Gastroesophageal sphincter (tissue), 4 donors: ENCODE measurements at regions not wholly inside any gene's neighbourhood (a gene's known extent, or its start where the extent isn't known, plus 50 kb on each side); places are given as distances from the start of the nearest gene placed in this dataset.

Source experiments
- ATAC-seq: fragments of 150-250 bp; one replicate; pipeline ENCODE4 v1.9.1; 2016; ENCODE audit warnings: mild to moderate bottlenecking, moderate library complexity
- H3K27ac ChIP-seq, 4 donors: fragments of 200-600 bp; sonication (generic) in 3 of 4; 1 replicate in 3 of 4; 2 replicates in 1 of 4; pipeline ENCODE4 v1.5.1; 2016 to 2019
- H3K27me3 ChIP-seq: fragments of 200-600 bp; sonication (generic); one replicate; pipeline ENCODE4 v1.5.1; 2019
- H3K36me3 ChIP-seq, 2 donors: fragments of 200-600 bp; sonication (generic); one replicate each; pipeline ENCODE4 v1.5.1; 2019; ENCODE audit warnings: control low read depth in 1 of 2
- H3K4me1 ChIP-seq, 3 donors: fragments of 200-600 bp; sonication (generic); 1 replicate in 2 of 3; 2 replicates in 1 of 3; pipeline ENCODE4 v1.5.1; 2016 to 2019; ENCODE audit warnings: control low read depth in 2 of 3
- H3K4me3 ChIP-seq, 2 donors: fragments of 200-600 bp; sonication (generic); one replicate each; pipeline ENCODE4 v1.5.1; 2019; ENCODE audit warnings: mild to moderate bottlenecking in 1 of 2, moderate library complexity in 1 of 2
- H3K9me3 ChIP-seq, 3 donors: fragments of 200-600 bp; sonication (generic); one replicate each; pipeline ENCODE4 v1.5.1; 2017 to 2019; ENCODE audit warnings: control low read depth in 2 of 3
- CTCF ChIP-seq, 4 experiments: fragments of 200-600 bp in 2 of 4; fragments of 450-650 bp in 2 of 4; sonication (generic) in 1 of 4; IDR thresholded peaks; one replicate each; pipeline ENCODE4 v1.5.1; 2017 to 2019; ENCODE audit warnings: antibody characterized with exemption in 4 of 4, mild to moderate bottlenecking in 2 of 4, moderate library complexity in 2 of 4
- EP300 ChIP-seq: sonication (generic); formaldehyde crosslinking; IDR thresholded peaks from one replicate; pipeline ENCODE4 v1.6.1; 2017; ENCODE audit warnings: antibody characterized with exemption, mild to moderate bottlenecking
- POLR2A ChIP-seq, 2 donors: fragments of 450-650 bp; IDR thresholded peaks; one replicate each; pipeline ENCODE4 v1.6.1; 2017; ENCODE audit warnings: antibody characterized with exemption in 2 of 2, mild to moderate bottlenecking in 2 of 2, moderate library complexity in 1 of 2
- POLR2AphosphoS5 ChIP-seq: sonication (generic); formaldehyde crosslinking; IDR thresholded peaks from one replicate; pipeline ENCODE4 v1.6.1; 2017; ENCODE audit warnings: antibody characterized with exemption
- WGBS, 2 donors: methylation state at CpG; one replicate each; pipeline ENCODE4 v1.1.5; 2018; ENCODE audit warnings: low coverage in 1 of 2; 5-methylcytosine and 5-hydroxymethylcytosine counted together

DNA sequence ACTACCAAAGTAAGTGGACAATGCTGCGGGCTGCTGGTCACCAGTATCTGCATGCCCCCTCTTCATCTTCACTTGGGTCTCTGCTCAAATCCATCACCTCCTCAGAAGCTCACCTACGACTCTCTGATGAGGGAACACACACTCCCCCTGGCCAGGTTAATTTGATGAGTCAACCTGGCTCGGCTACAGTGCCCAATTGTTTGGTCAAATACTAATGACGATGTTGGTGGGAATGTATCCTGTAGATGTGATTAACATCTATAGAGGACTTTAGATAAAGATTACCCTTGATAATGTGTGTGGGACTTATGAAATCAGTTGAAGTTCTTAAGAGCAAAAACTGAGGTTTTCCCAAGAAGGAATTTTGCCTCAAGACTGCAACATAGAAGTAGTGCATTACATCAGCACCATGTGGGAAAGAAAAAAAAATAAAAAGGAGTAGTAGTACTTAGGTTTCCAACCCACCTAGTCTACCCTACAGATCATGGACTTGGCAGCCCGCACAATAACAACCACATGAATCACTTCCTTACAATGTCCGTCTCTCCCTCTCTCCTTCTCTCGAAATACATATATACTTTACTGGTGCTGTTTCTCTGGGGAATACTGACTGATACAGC, 467.3 kb downstream of the DNAH5 start:
- Histone ChIP-seq H3K36me3 (no peaks in the 10 kb centered on the region), H3K4me1 (no peaks in the 10 kb centered on the region), H3K27ac (no peak overlapping the region), H3K9me3 (no peaks in the 10 kb centered on the region), H3K27me3 (peaks cover 14% of the 10 kb centered on the region), H3K4me3 (no peak overlapping the region)
- no peak for ATAC-seq
- WGBS, 2 donors = 64 to 71% methylated on average over 6 to 7 of the region's 7 CpGs
- TF ChIP-seq CTCF (IDR thresholded peaks at IDR 0.05) (no peak), POLR2AphosphoS5 (no peak), EP300 (no peak), POLR2A (IDR thresholded peaks at IDR 0.05) (no peak)

GRCh38 chr5:13472842-13473241, 471.6 kb downstream of the DNAH5 start:
- Histone ChIP-seq H3K4me1 (no peaks in the 10 kb centered on the region), H3K27me3 (peaks cover 5% of the 10 kb centered on the region), H3K36me3 (no peaks in the 10 kb centered on the region), H3K27ac (no peak overlapping the region), H3K4me3 (no peak overlapping the region), H3K9me3 (no peaks in the 10 kb centered on the region)
- 46% methylated on average over 4 to 5 of the region's 5 CpGs for WGBS, 2 donors
- ATAC-seq = no peak
- TF ChIP-seq POLR2A (IDR thresholded peaks at IDR 0.05) (no peak), EP300 (no peak), POLR2AphosphoS5 (no peak), CTCF (IDR thresholded peaks at IDR 0.05) (no peak)

DNA sequence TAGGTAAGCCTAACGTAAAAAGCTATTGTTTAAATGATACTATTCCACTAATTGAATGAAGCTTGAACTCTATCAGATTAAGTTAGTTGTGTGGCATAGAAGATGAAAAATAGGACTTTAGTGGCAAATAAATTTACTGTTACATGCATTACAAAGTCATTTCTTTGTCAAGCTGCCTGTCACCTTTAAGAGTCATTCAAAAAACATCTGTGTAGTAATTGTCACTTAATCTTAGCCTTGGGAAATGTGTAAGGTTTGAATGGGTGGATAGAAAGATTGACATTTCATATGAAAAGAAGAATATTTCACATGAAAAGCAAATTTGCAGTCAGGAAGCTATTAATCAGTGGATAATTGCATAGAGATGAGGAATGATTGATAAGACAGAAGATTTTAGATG, 473.5 kb downstream of the DNAH5 start:
- Histone ChIP-seq H3K27ac (no peak overlapping the region), H3K27me3 (no peaks in the 10 kb centered on the region), H3K9me3 (no peaks in the 10 kb centered on the region), H3K4me1 (no peaks in the 10 kb centered on the region), H3K36me3 (no peaks in the 10 kb centered on the region), H3K4me3 (no peak overlapping the region)
- 41 to 58% methylated on average over 1 of the region's 1 CpG for WGBS, 2 donors
- ATAC-seq = no peak
- TF ChIP-seq EP300 (no peak), POLR2AphosphoS5 (no peak), CTCF (IDR thresholded peaks at IDR 0.05) (no peak)

GRCh38 chr5:13470263-13470662, 474.2 kb downstream of the DNAH5 start:
- ATAC-seq = no peak
- no peaks in the 10 kb centered on the region for H3K4me1 ChIP-seq
- H3K9me3 ChIP-seq = no peaks in the 10 kb centered on the region
- no peak for TF ChIP-seq POLR2AphosphoS5
- no peak for TF ChIP-seq POLR2A (IDR thresholded peaks at IDR 0.05)
- TF ChIP-seq EP300 = no peak
- TF ChIP-seq CTCF (IDR thresholded peaks at IDR 0.05) = no peak
- no peak overlapping the region for H3K27ac ChIP-seq
- no peaks in the 10 kb centered on the region for H3K36me3 ChIP-seq
- H3K27me3 ChIP-seq = no peaks in the 10 kb centered on the region
- H3K4me3 ChIP-seq = no peak overlapping the region

DNA sequence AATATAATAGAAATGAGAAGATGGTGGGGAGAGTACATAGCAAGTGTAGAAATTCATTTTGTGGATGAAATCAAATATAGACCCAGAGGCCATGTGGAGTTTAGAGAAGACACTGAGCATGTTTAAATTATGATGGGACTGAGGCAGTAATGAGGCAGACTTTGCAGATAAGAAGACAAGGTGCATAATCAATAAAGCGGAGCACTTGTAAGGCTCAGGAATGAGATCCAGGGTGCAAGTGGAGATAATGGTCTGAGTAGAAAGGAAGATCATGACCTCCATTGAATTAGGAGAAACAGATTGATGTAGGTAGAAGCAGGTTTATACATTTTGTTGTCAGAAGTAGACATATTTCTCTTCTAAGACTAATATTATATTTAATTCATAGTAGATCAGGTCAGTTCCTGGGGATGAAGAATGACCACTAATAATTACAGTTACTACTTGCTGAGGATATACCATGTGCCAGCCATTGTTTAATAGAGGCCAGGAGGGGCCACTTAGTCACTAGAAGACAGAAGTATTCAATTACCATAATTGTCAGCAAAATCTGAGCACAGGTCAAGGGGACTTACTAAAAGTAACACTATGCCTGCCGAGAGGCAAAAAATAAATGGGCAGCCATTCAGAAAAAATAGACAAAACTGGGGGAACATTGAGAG, 479.8 kb downstream of the DNAH5 start:
- TF ChIP-seq POLR2AphosphoS5 (no peak), POLR2A (IDR thresholded peaks at IDR 0.05) (no peak), EP300 (no peak), CTCF (IDR thresholded peaks at IDR 0.05) (no peak)
- H3K36me3 ChIP-seq = no peaks in the 10 kb centered on the region
- ATAC-seq = no peak
- H3K9me3 ChIP-seq = no peaks in the 10 kb centered on the region
- no peak overlapping the region for H3K4me3 ChIP-seq
- H3K27me3 ChIP-seq = no peaks in the 10 kb centered on the region
- H3K27ac ChIP-seq = no peak overlapping the region
- WGBS, 2 donors = 30 to 35% methylated on average over 2 of the region's 2 CpGs
- no peaks in the 10 kb centered on the region for H3K4me1 ChIP-seq
